MM.1S (cell line): ENCODE measurements at regions not wholly inside any gene's neighbourhood (a gene's known extent, or its start where the extent isn't known, plus 50 kb on each side); places are given as distances from the start of the nearest gene placed in this dataset.

Source experiments
- DNase-seq: peaks from one replicate; pipeline ENCODE4 v3.0.0-alpha.2; 2015
- H2AFZ ChIP-seq: fragments of 300-600 bp; sonication (generic); 2 replicates; pipeline ENCODE4 v1.6.0; 2016; ENCODE audit warnings: antibody characterized with exemption, low read length
- H3F3A ChIP-seq: fragments of 300-600 bp; sonication (generic); 2 replicates; pipeline ENCODE4 v1.6.1; 2016; ENCODE audit warnings: mild to moderate bottlenecking, antibody characterized with exemption, low read length, moderate library complexity, mixed read lengths; ENCODE audit not compliant: insufficient read depth
- H3K27ac ChIP-seq: fragments of 300-600 bp; sonication (generic); 2 replicates; pipeline ENCODE4 v1.5.1; 2016; ENCODE audit warnings: mild to moderate bottlenecking, low read length
- H3K27me3 ChIP-seq: fragments of 300-600 bp; sonication (generic); replicated peaks from 2 replicates; pipeline ENCODE4 v1.6.0; 2016; ENCODE audit warnings: low read length; ENCODE audit not compliant: insufficient read depth
- H3K36me3 ChIP-seq: fragments of 300-600 bp; sonication (generic); replicated peaks from 2 replicates; pipeline ENCODE4 v1.6.1; 2016; ENCODE audit warnings: mild to moderate bottlenecking, low read length, mixed read lengths; ENCODE audit not compliant: insufficient read depth
- H3K4me1 ChIP-seq: fragments of 300-600 bp; sonication (generic); 2 replicates; pipeline ENCODE4 v1.6.1; 2016; ENCODE audit warnings: low read length, mixed read lengths
- H3K4me2 ChIP-seq: fragments of 300-600 bp; sonication (generic); 2 replicates; pipeline ENCODE4 v1.6.0; 2016; ENCODE audit warnings: low read depth, low read length
- H3K4me3 ChIP-seq: fragments of 300-600 bp; sonication (generic); 2 replicates; pipeline ENCODE4 v1.5.1; 2016; ENCODE audit warnings: low read length, mixed read lengths
- H3K79me2 ChIP-seq: fragments of 300-600 bp; sonication (generic); 2 replicates; pipeline ENCODE4 v1.6.1; 2016; ENCODE audit warnings: mixed run types, low read length, mixed read lengths
- H3K9ac ChIP-seq: fragments of 300-600 bp; sonication (generic); 2 replicates; pipeline ENCODE4 v1.6.1; 2016; ENCODE audit warnings: low read length, mixed read lengths
- H3K9me2 ChIP-seq: fragments of 300-600 bp; sonication (generic); replicated peaks from 2 replicates; pipeline ENCODE4 v1.6.1; 2016; ENCODE audit warnings: mild to moderate bottlenecking, low read length, mixed read lengths; ENCODE audit not compliant: insufficient read depth
- H3K9me3 ChIP-seq: fragments of 300-600 bp; sonication (generic); replicated peaks from 2 replicates; pipeline ENCODE4 v1.6.1; 2016; ENCODE audit warnings: mild to moderate bottlenecking, low read length, mixed read lengths; ENCODE audit not compliant: insufficient read depth
- H4K20me1 ChIP-seq: fragments of 300-600 bp; sonication (generic); 2 replicates; pipeline ENCODE4 v1.6.1; 2016; ENCODE audit warnings: mild to moderate bottlenecking, low read length, moderate library complexity, mixed read lengths; ENCODE audit not compliant: insufficient read depth
- EZH2 ChIP-seq: fragments of 300-600 bp; sonication (generic); optimal IDR thresholded peaks from 2 replicates; pipeline ENCODE3; 2017; ENCODE audit warnings: low read depth, mild to moderate bottlenecking, antibody characterized with exemption, low read length, mixed read lengths
- EZH2phosphoT487 ChIP-seq: fragments of 300-600 bp; sonication (generic); IDR thresholded peaks from 2 replicates; pipeline ENCODE4 v1.6.1; 2018; ENCODE audit warnings: antibody characterized with exemption, low read length
- TF ChIP-seq, protein P1 (sequence below): fragments of 300-600 bp; sonication (generic); IDR thresholded peaks from 2 replicates; pipeline ENCODE4 v1.5.1; 2016; ENCODE audit warnings: antibody characterized with exemption, low read length, mixed read lengths

- no peak for DNase-seq
- H3K9me2 ChIP-seq: no peaks in the 10 kb centered on the region
Observed at GRCh38 chr4:79651456-79651855, 243.4 kb upstream of the GK2 start.

DNA sequence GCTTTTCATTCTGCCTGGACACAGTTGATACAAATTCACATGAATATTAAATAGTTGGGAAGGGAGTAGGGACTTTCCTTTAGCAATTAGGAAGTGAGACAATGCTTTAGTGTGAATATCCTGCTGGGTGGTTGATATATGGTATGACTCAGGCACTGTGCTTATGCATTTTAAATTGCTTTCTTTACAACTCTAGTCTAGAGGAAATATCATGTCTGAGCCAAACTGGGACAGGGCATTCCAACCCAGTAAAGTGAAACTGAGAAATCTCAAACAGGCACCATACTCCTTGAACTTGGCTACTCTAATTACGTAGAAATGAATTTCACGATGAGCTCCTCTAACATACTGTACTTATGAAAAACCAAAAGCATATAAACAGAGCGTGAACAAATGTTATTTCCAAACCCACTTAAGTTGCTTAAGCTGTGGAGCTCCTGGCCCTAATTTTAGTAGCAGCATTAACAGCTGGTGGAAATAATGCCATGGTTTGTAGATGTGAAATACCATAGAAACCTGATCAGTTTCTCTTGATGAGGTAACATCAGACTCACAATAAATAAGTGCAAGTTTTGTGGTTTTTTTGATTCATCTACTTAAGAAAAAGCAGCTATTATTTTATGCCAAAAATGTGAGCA lies 242.9 kb upstream of the GK2 start:
- DNase-seq: no peak
- no peaks in the 10 kb centered on the region for H3K79me2 ChIP-seq

More at GRCh38 chr4:79651456-79651855, 243.4 kb upstream of the GK2 start:
- TF ChIP-seq, protein P1, sequence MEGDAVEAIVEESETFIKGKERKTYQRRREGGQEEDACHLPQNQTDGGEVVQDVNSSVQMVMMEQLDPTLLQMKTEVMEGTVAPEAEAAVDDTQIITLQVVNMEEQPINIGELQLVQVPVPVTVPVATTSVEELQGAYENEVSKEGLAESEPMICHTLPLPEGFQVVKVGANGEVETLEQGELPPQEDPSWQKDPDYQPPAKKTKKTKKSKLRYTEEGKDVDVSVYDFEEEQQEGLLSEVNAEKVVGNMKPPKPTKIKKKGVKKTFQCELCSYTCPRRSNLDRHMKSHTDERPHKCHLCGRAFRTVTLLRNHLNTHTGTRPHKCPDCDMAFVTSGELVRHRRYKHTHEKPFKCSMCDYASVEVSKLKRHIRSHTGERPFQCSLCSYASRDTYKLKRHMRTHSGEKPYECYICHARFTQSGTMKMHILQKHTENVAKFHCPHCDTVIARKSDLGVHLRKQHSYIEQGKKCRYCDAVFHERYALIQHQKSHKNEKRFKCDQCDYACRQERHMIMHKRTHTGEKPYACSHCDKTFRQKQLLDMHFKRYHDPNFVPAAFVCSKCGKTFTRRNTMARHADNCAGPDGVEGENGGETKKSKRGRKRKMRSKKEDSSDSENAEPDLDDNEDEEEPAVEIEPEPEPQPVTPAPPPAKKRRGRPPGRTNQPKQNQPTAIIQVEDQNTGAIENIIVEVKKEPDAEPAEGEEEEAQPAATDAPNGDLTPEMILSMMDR: no peak
- TF ChIP-seq EZH2 (no peak), EZH2phosphoT487 (no peak)
- no peak overlapping the region for H3K9ac ChIP-seq
- no peaks in the 10 kb centered on the region for H3K36me3 ChIP-seq
- no peak overlapping the region for H2AFZ ChIP-seq
- H3K9me3 ChIP-seq: no peaks in the 10 kb centered on the region
- no peaks in the 10 kb centered on the region for H3K27me3 ChIP-seq
- H3K79me2 ChIP-seq: no peaks in the 10 kb centered on the region
- H3F3A ChIP-seq: no peaks in the 10 kb centered on the region
- no peaks in the 10 kb centered on the region for H3K4me1 ChIP-seq
- no peaks in the 10 kb centered on the region; the same call in 1 of the 2 replicates for H4K20me1 ChIP-seq
- H3K27ac ChIP-seq: no peak overlapping the region
- no peak overlapping the region for H3K4me2 ChIP-seq
- no peak overlapping the region for H3K4me3 ChIP-seq

DNA sequence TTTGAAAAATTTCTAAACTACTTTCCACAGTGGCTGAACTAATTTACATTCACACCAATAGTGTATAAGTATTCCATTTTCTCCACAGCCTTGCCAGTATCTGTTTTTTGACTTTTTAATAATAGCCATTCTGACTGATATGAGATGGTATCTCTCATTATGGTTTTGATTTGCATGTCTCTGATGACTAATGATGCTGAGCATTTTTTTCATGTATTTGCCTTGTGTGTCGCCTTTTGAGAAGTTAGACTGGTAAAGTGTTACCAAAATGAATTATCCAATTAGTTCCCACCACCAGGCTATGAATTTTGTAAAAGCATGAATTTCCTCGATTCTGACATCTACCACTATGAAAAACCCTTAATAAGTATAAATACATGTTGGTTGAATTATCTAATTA lies 242.2 kb upstream of the GK2 start:
- TF ChIP-seq EZH2phosphoT487 (no peak), EZH2 (no peak)
- TF ChIP-seq, protein P1: no peak
- no peak for DNase-seq
- Histone ChIP-seq H3K4me1 (no peaks in the 10 kb centered on the region), H3K9ac (no peak overlapping the region), H3F3A (no peaks in the 10 kb centered on the region), H3K27me3 (no peaks in the 10 kb centered on the region), H3K9me3 (no peaks in the 10 kb centered on the region), H3K36me3 (no peaks in the 10 kb centered on the region), H3K27ac (no peak overlapping the region), H3K4me3 (no peak overlapping the region), H3K4me2 (no peak overlapping the region), H4K20me1 (no peaks in the 10 kb centered on the region; the same call in 1 of the 2 replicates), H3K9me2 (no peaks in the 10 kb centered on the region), H3K79me2 (no peaks in the 10 kb centered on the region), H2AFZ (no peak overlapping the region)

More for the DNA sequence above, 242.9 kb upstream of the GK2 start:
- H3F3A ChIP-seq: no peaks in the 10 kb centered on the region
- no peak overlapping the region for H3K4me2 ChIP-seq
- H3K9ac ChIP-seq: no peak overlapping the region
- H3K9me3 ChIP-seq: no peaks in the 10 kb centered on the region
- TF ChIP-seq, protein P1: no peak
- TF ChIP-seq EZH2phosphoT487: no peak
- TF ChIP-seq EZH2: no peak
- H3K27ac ChIP-seq: no peak overlapping the region
- no peaks in the 10 kb centered on the region for H3K36me3 ChIP-seq
- H3K9me2 ChIP-seq: no peaks in the 10 kb centered on the region
- H3K4me1 ChIP-seq: no peaks in the 10 kb centered on the region
- no peak overlapping the region for H2AFZ ChIP-seq
- H3K27me3 ChIP-seq: no peaks in the 10 kb centered on the region
- H3K4me3 ChIP-seq: no peak overlapping the region
- no peaks in the 10 kb centered on the region; the same call in 1 of the 2 replicates for H4K20me1 ChIP-seq
